GM19467 (cell line): ENCODE measurements at regions not wholly inside any gene's neighbourhood (a gene's known extent, or its start where the extent isn't known, plus 50 kb on each side); places are given as distances from the start of the nearest gene placed in this dataset.

Experiments used
- ATAC-seq: cut with Tn5 transposase; IDR thresholded peaks from one replicate; pipeline ENCODE4 v1.9.1; 2021; ENCODE audit warnings: mild to moderate bottlenecking, moderate library complexity; ENCODE audit not compliant: unreplicated experiment

DNA sequence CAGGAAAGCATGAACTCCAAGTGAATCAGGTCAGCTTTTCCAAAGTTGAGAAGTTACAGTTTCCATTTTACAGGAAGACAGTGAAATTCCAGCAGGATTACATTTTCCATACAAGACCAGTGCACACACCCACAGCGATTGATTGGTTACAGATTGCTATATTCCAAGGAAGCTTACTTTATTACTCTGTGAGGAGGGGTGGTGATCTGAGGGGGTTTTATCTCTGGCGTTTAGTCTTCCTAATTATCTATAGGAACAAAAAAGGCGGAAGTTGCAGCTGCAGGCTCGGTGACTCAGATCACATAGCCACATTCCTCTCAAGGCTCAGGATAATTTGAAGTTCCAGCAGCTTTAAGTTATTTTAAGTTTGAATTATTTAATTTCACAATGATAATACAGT, 450.4 kb upstream of the NMUR2 start:
- no peak for ATAC-seq

DNA sequence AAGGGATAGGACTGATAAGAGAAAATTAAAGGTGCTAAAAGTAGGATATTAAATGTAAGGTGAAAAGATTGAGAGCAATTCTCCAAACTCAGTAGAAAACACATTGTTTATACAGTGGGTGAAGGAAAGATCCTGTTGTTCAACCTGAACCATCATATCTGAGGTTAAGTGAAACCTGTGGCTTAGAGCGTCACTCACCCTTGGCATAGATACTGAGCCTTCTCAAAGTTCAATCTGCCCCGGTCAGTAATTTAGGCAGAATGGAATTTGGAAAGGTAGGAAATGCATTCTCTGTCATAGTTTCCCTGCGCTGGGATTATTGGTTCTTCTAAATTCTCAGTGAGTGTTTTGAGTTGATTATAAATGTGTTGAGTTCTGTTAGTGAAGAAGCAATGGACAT, 456.2 kb upstream of the NMUR2 start:
- no peak for ATAC-seq

DNA sequence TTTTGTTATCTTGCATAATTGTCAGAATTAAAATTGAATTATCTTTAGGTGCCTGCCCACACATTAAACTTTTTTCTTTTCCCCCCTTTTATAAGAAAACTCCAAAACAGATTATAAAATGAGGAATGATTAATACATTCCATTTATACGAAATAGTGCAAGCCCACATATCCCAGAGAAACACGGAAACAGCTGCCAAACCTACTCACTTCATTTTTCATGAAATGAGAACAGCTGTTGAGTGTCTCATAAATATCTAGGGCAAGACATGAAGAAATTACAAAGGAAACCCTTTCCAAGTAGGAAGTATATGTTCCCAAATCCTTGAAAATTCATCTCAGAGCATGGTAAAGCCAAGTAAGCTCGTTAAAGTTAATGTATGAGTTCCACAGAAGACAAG, 459.4 kb upstream of the NMUR2 start:
- ATAC-seq: no peak

DNA sequence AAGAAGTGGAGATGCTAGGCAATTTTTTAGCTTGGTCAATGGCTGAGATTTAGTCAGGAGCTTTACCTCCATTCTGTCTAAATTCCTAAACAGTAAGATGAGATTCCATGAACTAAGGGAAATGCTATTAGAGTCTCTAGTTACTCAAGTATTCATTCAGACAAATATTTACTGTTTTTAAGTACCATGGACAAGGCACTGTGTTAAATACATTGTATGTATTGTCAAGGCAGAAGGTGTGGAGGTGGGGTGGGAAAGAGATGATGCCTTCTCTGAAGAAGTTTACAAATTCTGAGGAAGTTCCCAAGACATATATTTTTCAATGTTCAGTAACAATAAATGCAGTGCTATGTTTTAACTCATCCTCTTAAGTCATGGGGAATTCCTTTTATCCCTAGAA, 459.9 kb upstream of the NMUR2 start:
- ATAC-seq: no peak

DNA sequence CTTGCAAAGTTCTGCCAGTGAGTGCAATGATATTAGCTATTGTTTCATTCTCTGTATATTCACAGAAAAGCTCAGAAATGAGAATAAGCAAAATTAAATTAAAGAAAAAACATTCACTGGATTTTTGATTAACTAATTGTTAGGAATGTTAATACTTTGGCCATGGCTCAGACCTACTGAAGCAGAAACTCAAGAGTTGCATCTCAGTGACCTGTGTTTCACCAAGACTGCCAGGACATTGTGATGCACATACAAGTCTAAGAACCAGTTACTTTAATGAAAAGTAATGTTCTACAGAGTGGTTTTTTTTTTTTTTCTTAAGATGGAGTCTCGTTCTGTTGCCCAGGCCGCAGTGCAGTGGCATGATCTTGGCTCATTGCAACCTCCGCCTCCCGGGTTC, 464.9 kb upstream of the NMUR2 start:
- no peak for ATAC-seq

DNA sequence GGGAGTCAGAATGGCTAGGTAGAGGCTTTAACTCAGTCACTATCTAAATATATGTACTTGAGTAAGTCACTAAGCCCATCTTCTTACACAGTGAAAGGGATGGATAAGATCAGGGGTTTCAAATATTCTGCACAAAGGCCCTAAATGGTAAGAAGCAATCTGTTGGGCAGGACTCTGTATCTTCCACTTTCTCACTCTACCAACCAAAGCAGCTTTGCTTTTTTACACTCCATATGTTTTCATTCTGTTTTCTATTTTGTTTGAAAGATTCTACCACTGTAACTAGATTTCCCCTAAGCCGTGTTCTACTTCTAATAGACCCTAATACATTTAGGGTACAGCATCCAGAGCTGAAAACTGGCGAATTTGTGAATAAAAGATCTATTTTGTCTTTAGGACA, 477.5 kb upstream of the NMUR2 start:
- ATAC-seq: no peak

DNA sequence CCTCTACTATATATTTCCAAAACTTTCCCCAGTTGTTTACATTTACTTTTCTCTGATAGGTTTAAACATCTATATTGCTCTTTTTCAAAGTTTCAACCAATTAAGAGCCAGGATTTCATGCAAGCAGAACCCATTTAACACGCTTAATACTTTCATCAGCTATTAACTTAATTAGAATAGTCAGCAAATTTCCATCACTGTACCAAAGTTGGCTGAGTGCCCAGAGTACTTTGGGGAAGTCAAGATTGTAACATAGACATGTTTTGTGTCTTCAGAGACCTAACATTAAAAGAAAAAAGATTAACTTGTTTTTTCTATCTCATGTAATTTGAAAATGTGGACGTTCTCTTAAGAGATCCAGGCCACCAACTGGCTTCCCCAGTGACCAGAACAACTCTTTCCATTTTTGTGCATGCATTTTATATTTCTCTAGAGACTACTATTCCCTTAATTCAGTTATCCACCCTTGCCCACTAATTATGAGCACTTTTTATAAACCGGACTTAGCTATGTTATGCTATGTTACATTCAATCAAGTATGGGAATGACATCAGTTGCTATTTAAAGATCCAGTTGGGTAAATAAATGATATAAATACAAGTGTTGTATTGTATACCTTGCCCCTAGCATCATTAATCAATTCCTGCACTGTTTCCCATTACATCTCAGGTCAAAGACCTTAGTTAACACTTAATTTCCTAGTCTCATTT, 478.1 kb upstream of the NMUR2 start:
- ATAC-seq: no peak

DNA sequence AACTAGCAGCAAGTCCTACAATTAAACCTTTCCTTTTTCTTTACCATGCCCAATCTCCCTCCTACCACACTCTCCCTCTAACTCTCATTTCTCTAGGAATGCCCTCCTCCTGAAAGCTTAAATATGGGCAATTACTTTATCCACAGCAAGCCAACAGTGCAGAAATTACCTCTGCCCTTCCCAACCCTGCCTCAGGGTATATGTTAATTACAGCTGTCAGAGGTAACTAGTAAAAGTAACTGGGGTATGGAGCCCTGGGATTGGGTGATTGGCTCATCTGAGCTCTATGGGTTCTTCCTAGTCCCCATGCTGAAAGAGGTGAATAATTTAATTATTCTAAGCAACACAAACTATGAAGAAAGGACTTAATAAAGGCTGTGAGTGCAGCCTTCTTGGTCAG, 478.9 kb upstream of the NMUR2 start:
- ATAC-seq: no peak

DNA sequence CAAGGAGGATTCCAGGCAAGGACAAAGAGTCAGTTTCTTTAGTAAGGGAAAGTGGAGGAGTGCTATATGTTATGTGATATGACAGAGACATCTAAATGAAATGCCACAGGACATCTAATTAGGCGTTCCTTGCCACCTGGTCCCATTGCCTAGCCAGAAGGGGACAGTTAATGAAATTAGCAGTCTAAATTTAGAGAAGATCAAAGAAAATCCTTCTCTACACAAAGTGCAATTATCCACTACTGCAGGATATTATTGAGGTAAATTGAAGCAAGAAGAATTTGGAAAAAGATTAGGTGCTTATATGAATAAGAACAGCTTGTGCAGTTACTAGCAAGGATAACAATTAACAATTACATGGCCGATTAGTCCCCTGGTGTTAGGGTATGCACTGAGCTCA, 495.3 kb upstream of the NMUR2 start:
- no peak for ATAC-seq

DNA sequence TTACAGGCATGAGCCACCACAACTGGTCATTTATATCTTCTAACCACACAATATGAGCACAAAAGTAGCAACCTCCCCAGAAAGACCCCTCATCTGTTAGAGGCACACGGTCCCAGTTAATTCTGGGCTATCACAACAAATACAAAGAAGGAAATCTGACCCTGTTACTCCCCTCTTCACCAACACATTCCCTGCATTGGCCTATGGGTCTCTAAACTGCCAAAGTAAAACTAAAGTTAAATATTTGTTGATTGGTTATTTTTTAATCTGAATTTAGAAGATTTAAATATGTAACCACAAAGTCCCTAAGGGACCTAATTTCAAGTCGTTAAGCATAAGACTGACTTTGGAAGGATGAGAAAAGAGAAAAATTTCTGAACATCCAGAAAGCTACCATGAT, 496.7 kb upstream of the NMUR2 start:
- ATAC-seq: no peak

DNA sequence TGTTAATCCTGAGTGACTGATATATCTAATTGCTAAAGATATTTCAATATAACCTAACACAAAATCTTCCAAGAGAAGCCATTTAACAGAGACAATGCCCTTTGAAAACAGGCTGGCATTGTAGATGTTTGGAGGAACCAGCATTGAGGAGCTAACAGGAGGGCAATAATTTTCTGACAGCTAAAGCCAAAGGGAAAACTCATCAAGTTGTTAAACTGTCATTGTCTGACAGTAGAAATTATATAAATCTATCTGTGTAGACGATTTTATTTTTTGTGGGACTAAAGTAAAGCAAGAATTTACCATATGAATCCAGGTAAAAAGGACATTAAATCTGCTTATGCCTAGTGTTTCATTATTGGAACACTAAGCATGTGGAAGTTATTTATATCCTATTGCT, 500.2 kb upstream of the NMUR2 start:
- no peak for ATAC-seq

DNA sequence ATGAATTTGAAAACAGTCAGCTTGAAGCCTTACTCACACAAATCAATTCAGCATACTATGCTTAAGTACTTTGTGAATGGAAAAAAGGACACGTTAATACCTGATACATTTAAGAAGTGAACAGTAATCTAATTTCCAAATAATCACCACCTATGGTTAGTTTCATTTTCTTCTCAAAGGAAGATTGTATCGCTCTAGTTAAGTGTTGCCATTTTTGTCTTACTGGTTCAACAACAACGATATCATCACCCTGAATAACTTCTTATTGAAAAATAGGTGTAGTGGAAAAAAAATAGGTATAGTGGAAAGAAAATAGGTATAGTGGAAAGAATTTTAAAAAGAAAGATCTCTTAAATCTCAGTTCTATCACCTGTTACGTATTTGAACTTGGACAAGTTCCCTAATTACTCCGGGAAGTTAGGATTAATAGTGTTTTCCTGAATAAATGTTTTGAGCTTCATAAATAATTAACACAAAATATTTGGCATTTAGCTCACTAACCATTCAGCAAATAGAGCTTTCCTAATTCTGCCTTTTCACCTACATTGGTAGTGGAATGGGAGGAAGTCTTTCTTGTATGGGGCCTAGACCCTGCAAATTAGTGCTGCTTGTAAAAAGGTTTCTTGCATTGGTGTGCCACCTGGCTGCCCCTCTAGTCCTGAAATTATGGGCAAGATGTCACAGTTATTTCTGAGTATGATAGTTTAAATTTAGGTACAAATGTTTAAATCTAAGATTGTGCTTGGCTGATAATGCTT, 502.6 kb upstream of the NMUR2 start:
- ATAC-seq: no peak

DNA sequence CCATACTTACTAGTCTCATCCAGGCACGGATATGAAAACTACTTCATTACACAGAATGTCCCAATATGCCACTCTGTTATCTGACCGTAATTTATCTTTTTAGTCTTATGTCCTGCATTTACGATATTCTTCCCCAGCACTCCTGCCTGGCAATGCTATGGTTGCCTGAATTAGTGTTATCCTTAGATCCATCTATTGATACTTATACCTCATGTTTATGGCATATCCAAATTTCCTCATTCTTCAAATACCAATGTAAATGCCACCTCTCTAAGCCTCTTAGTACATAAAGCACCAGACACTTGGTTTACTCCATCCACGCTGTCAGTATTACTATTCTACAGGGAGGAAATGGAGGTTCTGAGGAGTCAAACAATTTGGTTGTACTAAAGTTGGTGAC, 507.8 kb upstream of the NMUR2 start:
- no peak for ATAC-seq

DNA sequence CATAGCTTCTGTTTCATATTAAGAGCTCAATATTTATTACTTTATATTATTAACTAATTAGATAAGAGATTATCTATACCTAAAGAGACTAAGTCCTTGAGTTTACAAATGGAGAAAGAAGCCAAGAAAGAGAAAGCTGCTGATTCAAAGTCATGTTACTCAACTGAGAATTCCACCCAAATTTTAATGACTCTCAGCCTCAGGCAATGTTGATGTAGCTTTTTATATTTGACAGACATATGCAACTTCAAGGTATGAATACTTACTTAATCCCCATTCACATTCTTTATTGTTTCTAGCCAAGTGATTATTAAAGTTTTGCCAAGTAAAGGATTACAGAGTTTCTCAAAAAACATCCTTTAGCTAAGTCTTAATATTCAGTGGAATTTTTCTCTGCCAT, 527.5 kb upstream of the NMUR2 start:
- ATAC-seq: no peak

DNA sequence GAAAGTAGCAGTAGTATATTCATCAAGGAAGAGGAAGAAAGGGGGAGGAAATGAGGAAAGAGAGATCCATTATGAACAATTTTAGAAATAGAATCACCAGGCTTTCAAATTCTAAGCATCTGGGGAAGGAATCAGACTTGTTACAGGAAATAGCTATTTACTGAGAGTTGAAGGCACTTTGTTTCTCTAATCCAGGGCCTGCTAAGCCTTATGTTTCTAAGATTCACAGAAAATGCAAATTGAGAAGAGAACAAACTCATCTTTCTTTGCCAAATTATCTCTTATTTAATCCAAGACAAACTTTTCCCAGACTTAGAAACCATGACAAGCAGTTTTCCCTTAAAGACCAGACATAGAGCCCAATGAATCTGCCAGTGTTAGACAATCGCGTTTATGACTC, 528.0 kb upstream of the NMUR2 start:
- no peak for ATAC-seq

DNA sequence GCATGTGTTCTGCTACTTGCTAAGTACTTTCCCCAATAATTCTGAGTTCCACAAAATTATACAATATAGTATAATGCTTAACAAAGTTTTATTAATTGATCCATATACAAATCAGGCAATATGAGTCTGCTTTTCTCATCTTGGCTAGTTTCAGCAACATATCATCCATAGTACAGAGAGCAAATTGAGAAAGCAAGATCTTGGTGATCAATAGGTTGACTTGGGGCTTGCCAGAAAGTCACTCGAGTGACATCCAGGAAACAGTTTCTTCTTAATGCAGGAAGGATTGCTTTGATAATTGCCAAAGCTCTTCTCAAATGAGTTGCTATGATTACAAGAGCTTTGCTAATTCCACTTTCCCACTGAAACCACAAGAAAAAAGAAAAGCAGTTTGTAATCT, 533.6 kb upstream of the NMUR2 start:
- no peak for ATAC-seq

DNA sequence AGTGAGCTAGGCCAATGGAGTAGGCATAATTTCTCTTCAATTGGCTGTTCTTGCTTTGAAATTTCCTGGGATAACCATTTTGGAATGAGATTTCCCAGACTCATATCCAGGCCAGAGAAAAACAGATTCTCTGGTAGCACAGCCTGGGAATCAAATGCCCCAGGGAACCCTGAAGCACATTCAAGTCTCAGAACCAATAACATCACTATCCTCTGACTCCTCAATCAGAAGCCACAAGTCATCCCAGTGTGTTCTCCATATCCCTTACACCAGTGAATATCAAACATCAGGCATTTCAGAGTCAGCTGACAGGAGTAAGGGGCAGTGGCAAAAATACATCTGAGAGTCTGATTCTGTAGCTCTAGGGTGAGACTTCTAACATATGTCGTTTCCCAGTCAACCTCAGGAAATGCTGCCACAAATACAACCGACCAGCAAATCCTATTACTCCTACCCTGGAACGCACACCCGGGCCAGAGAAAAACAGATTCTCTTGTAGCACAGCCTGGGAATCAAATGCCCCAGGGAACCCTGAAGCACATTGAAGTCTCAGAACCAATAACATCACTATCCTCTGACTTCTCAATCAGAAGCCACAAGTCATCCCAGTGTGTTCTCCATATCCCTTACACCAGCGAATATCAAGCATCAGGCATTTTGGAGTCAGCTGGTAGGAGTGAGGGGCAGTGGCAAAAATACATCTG, 537.7 kb upstream of the NMUR2 start:
- no peak for ATAC-seq

DNA sequence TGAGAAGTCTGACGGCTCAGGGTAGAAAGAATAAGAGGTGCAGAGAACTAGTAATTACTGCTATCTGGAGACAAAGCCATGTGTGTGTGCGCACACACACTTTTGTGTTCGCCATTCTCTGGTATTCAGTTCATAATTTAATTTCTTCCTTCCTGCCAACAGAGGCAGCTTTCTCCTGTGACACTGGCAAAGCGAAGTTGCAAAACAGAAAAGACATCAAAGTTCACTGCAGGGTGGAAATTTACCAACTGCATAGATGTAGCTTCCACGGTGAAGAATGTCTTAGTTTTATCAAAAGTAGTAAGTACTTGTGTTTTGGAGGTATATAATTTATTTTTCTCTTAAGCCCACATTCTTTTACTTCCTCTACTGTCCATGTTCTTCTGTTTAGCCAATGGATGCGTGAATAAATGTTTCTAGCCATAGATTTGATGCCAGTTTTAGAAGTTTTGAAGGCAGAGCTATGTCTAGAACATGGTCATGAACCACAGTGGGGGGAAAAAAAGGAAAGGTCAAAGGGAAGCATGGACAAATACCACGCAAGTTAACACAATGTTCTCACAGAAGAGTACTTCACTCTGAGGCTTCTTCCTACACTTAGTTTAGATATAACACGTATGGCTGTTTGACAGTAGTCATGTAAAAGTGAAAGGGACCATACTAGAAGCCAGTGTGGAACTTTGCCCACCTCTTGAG, 536.5 kb upstream of the GRIA1 start:
- ATAC-seq: no peak

DNA sequence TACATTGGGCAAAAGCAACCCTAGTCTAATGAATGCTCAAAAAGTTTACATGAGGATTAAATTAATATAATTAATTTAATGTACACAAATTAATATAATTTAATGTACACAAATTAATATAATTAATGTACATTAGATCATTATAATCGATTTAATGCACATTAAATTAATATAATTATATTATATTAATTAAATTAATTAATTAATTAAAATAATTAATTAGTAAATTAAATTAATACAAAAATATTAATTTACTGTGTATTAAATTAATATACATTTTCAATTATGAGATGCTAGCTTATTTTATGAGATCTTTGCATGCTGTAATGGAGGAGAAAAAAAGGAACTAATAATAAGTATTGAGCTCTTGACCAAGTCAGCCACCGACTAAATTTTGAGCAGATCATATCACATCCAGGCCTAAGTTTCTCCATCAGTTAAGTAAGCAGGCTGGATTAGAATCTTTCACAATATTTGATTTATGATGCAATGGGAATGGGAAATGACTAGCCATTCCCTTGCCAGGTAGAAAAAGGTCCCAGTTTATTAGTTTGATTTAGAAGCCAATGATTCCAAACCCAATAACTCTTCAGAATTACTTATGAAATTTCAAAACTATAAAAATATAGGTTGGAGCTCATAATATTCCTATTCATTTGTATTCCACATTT, 533.4 kb upstream of the GRIA1 start:
- no peak for ATAC-seq

DNA sequence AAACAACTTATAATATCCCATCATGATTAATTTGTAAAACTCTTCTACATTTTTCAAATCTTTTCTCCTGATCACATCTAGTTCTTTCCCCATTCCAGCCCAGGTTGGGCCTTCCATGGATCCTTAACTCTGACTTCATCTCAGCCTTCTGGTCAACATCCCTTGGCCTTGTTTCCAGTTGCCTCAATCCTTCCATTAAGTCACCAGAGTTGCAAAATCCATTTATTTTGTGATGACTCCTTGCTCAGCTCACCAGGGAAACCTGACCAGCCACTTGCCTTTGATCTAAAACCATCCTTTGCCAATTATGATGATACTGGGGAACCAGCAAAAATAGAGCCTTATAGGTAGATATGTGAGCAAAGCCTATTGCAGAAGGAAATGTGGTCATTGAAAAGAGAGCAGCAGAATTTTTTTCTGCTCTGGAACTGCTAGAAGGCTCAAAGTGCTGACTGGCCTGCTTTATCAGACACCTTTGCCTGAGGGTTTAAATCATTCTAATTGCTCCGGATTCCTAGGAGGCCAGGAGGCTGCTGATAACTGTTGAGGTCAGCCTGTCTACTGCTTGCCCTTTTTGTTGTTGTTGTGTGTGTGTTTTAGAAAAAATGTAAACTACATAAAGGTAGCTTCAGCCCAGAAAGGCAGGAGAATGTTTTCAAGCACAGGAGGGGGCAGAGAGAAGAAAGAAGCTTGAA, 512.2 kb upstream of the GRIA1 start:
- no peak for ATAC-seq
